GM23338 (cell line): ENCODE measurements at regions not wholly inside any gene's neighbourhood (a gene's known extent, or its start where the extent isn't known, plus 50 kb on each side); places are given as distances from the start of the nearest gene placed in this dataset.
A peak's percentile ranks its signal among the peaks of the same experiment; 100 is the strongest.

Source experiments
- ATAC-seq: fragments of 200-7000 bp; cut with Tn5 transposase; 3 replicates; pipeline ENCODE4 v1.9.1; 2020
- DNase-seq: peaks from one replicate; pipeline ENCODE4 v3.0.0-alpha.2; 2015; ENCODE audit warnings: low spot score
- H2AFZ ChIP-seq: fragments of 200-600 bp; sonication (generic); 2 replicates; pipeline ENCODE4 v1.8.0; 2016; ENCODE audit warnings: antibody characterized with exemption, mild to moderate bottlenecking, moderate library complexity
- H3F3A ChIP-seq: fragments of 200-600 bp; sonication (generic); replicated peaks from 2 replicates; pipeline ENCODE4 v1.8.0; 2017; ENCODE audit warnings: antibody characterized with exemption, mixed run types, low read depth
- H3K27ac ChIP-seq: fragments of 200-600 bp; sonication (generic); 2 replicates; pipeline ENCODE4 v1.6.1; 2016; ENCODE audit warnings: low read depth
- H3K27me3 ChIP-seq: fragments of 200-600 bp; sonication (generic); 2 replicates; pipeline ENCODE4 v1.8.0; 2016; ENCODE audit warnings: mild to moderate bottlenecking, mixed run types, moderate library complexity; ENCODE audit not compliant: insufficient read depth
- H3K36me3 ChIP-seq: fragments of 200-600 bp; sonication (generic); 2 replicates; pipeline ENCODE4 v1.8.0; 2016; ENCODE audit warnings: mild to moderate bottlenecking; ENCODE audit not compliant: insufficient read depth
- H3K4me1 ChIP-seq: fragments of 200-600 bp; sonication (generic); 2 replicates; pipeline ENCODE4 v1.8.0; 2016; ENCODE audit warnings: mild to moderate bottlenecking, moderate library complexity; ENCODE audit not compliant: insufficient read depth
- H3K4me2 ChIP-seq: fragments of 200-600 bp; sonication (generic); 2 replicates; pipeline ENCODE4 v1.7.1; 2017; ENCODE audit warnings: mixed run types
- H3K4me3 ChIP-seq: fragments of 200-600 bp; sonication (generic); 2 replicates; pipeline ENCODE4 v1.6.1; 2016; ENCODE audit warnings: mixed run types
- H3K79me2 ChIP-seq: fragments of 200-600 bp; sonication (generic); replicated peaks from 2 replicates; pipeline ENCODE4 v1.8.0; 2017; ENCODE audit warnings: mild to moderate bottlenecking; ENCODE audit not compliant: insufficient read depth
- H3K9me2 ChIP-seq: fragments of 200-600 bp; sonication (generic); 2 replicates; pipeline ENCODE4 v1.8.0; 2017; ENCODE audit not compliant: insufficient read depth
- H4K20me1 ChIP-seq: fragments of 200-600 bp; sonication (generic); replicated peaks from 2 replicates; pipeline ENCODE4 v1.8.0; 2017; ENCODE audit warnings: mild to moderate bottlenecking; ENCODE audit not compliant: insufficient read depth
- H3K27ac Mint-ChIP-seq: 2 replicates; pipeline ENCODE4 v1.8.0; 2020; ENCODE audit warnings: inconsistent platforms, mild to moderate bottlenecking, moderate library complexity, mixed read lengths
- H3K27me3 Mint-ChIP-seq: 3 replicates; pipeline ENCODE4 v1.8.0; 2022; ENCODE audit warnings: low read depth, mild to moderate bottlenecking, moderate library complexity, mixed read lengths, inconsistent platforms; ENCODE audit not compliant: insufficient read depth, poor library complexity
- H3K36me3 Mint-ChIP-seq: 3 replicates; pipeline ENCODE4 v1.8.0; 2021; ENCODE audit warnings: low read depth, mild to moderate bottlenecking, inconsistent platforms, moderate library complexity, mixed read lengths
- H3K4me1 Mint-ChIP-seq: 3 replicates; pipeline ENCODE4 v1.8.0; 2020; ENCODE audit warnings: mild to moderate bottlenecking, inconsistent platforms, mixed read lengths
- H3K4me3 Mint-ChIP-seq: 3 replicates; pipeline ENCODE4 v1.8.0; 2021; ENCODE audit warnings: moderate library complexity, mild to moderate bottlenecking, inconsistent platforms, mixed read lengths
- H3K9me3 Mint-ChIP-seq: 3 replicates; pipeline ENCODE4 v1.8.0; 2020; ENCODE audit warnings: moderate library complexity, mild to moderate bottlenecking, inconsistent platforms, mixed read lengths
- CREB1 ChIP-seq: fragments of 250-450 bp; sonication (Bioruptor Pico); IDR thresholded peaks from 2 replicates; pipeline ENCODE4 v1.5.0; 2020; ENCODE audit warnings: low read depth, mild to moderate bottlenecking, moderate library complexity
- ETS1 ChIP-seq: IDR thresholded peaks from 2 replicates; pipeline ENCODE4 v1.6.1; 2016; ENCODE audit warnings: antibody characterized with exemption
- EZH2phosphoT487 ChIP-seq: fragments of 200-600 bp; sonication (generic); IDR thresholded peaks from one replicate; pipeline ENCODE4 v1.8.1; 2018; ENCODE audit warnings: antibody characterized with exemption; ENCODE audit not compliant: unreplicated experiment
- NANOG ChIP-seq: IDR thresholded peaks from 2 replicates; pipeline ENCODE4 v1.6.1; 2016; ENCODE audit warnings: antibody characterized with exemption, borderline replicate concordance
- REST ChIP-seq: IDR thresholded peaks from one replicate; pipeline ENCODE4 v1.6.1; 2018; ENCODE audit warnings: antibody characterized with exemption; ENCODE audit not compliant: unreplicated experiment

GRCh38 chr15:69976366-69976994 is 121.2 kb downstream of the TLE3 start:
- Histone ChIP-seq H3K79me2 (no peaks in the 10 kb centered on the region), H4K20me1 (no peaks in the 10 kb centered on the region), H3K9me2 (no peaks in the 10 kb centered on the region), H3K4me2 (no peak overlapping the region), H3K27me3 (no peaks in the 10 kb centered on the region), H3F3A (no peaks in the 10 kb centered on the region), H3K36me3 (no peaks in the 10 kb centered on the region), H2AFZ (no peak overlapping the region), H3K27ac (no peak overlapping the region), H3K4me1 (no peaks in the 10 kb centered on the region), H3K4me3 (no peak overlapping the region)
- H3K9me3 Mint-ChIP-seq = no peaks in the 10 kb centered on the region
- no peak overlapping the region for H3K4me3 Mint-ChIP-seq
- peaks cover 7% of the 10 kb centered on the region for H3K27me3 Mint-ChIP-seq
- DNase-seq (peak; percentile 87), ATAC-seq (peak; percentile 73)
- H3K36me3 Mint-ChIP-seq = no peaks in the 10 kb centered on the region
- peak; percentile 91 for TF ChIP-seq REST
- no peak for TF ChIP-seq NANOG
- H3K4me1 Mint-ChIP-seq = peaks cover 22% of the 10 kb centered on the region
- H3K27ac Mint-ChIP-seq = no peak overlapping the region

- no peaks in the 10 kb centered on the region for H3K36me3 Mint-ChIP-seq
- Histone ChIP-seq H3K4me3 (no peak overlapping the region), H3K4me1 (no peaks in the 10 kb centered on the region), H3K79me2 (no peaks in the 10 kb centered on the region), H2AFZ (no peak overlapping the region), H3F3A (no peaks in the 10 kb centered on the region), H3K36me3 (no peaks in the 10 kb centered on the region), H3K9me2 (no peaks in the 10 kb centered on the region), H3K4me2 (no peak overlapping the region), H4K20me1 (no peaks in the 10 kb centered on the region), H3K27me3 (no peaks in the 10 kb centered on the region), H3K27ac (no peak overlapping the region)
- no peaks in the 10 kb centered on the region for H3K9me3 Mint-ChIP-seq
- ATAC-seq (peak; percentile 59), DNase-seq (no peak)
- H3K27ac Mint-ChIP-seq = no peak overlapping the region
- peaks cover 22% of the 10 kb centered on the region for H3K4me1 Mint-ChIP-seq
- TF ChIP-seq EZH2phosphoT487 = no peak
- no peak for TF ChIP-seq ETS1
- TF ChIP-seq REST = no peak
- no peak for TF ChIP-seq NANOG
- TF ChIP-seq CREB1 (CRISPR knock-in tag) = no peak
- no peak overlapping the region for H3K4me3 Mint-ChIP-seq
- peaks cover 7% of the 10 kb centered on the region for H3K27me3 Mint-ChIP-seq
Measured at GRCh38 chr15:69978603-69979002, 119.1 kb downstream of the TLE3 start.
